CD1c-positive myeloid dendritic cell (primary cell): ENCODE measurements at regions not wholly inside any gene's neighbourhood (a gene's known extent, or its start where the extent isn't known, plus 50 kb on each side); places are given as distances from the start of the nearest gene placed in this dataset.
"Not testable (repeated sequence)": the region's sequence is repeated elsewhere in the genome, so short reads cannot be mapped to it uniquely, and the experiment has no call there.

ENCODE experiments used
- DNase-seq: peaks from one replicate; pipeline ENCODE4 v3.0.0-alpha.2; 2016; ENCODE audit errors: extremely low spot score

- no peak for DNase-seq
These were observed 77.6 kb upstream of the PTPRK start for GRCh38 chr6:128597956-128598355.

DNA sequence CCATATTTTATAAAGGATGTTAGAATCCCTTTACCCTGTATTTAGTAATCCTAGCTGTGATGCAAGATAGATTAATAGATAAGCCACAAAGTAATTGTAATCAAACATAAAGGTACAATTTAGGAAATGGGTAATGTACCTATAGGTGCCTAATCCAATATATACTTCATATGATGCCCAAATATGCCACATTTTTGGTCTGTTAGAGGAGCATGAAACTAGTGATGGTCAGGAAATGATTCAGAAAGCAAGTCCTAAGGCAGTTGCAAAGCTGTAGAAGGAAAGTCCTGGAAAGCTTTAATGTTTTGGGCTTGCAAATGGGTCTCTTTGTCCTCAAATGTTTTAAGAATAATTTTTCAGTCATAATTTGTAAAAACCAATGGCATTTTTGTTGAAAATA is 76.6 kb upstream of the PTPRK start:
- no peak for DNase-seq

DNA sequence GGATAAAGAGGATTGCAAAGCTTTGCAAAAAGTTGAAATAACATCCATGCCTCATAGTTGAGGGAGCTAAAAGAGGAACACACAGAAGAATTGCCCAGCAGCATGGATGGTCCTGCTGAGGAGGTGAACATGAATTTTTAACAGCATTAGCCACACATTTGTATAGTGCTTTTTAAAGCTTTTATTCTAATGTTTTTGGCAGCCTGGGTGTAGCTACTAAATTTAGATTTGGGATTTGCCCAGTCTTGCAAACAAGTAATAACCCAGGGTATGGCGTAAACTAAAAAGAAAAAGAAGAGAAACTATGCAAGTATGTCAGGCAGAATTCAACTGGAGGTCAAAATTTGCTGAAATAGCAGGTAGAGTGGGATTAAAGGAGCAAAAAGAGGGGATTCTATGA is 75.1 kb upstream of the PTPRK start:
- DNase-seq, result no peak

- no peak for DNase-seq
These were observed 65.7 kb upstream of the PTPRK start for GRCh38 chr6:128586095-128586494.

DNA sequence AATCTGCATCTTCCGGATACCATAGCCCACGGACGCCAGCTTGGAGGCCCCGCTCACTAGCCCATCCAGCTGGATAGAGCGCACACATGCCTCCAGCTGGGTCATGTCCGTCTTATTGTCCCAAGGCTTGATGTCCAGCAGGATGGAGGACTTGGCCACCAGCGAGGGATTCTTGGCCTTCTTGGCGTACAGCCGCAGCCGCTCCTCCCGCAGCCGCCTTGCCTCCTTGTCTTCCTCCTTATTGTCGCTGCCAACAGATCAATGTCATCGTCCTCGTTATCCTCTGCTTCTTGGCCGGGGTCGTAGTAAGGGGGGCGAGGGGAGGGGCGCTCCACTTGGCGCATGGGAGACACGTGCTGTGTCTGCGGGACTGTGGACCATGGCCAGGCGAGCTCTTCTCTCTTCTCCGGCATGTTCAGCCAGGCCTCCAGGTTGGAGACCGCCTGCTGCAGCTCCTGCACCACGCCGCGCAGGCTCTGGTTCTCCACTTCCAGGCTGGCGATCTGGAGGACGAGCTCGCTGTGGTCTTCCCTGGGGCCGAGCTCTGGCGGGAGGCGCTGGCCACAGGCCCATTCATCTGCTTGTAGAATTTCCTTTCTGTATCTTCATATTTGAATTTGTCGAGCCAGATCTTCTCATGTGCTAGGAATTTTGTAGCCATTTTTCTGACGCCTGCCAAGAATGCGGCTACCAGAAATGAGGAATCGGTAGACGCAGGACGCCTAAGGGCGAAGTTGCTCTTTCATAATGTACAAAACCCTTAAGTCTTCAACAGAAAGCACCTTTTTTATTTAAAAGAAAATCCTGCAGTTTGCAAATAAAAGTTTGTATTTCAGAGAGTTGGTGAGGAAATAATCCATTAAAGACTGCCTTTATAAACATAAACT is 60.1 kb upstream of the PTPRK start:
- no peak for DNase-seq

DNA sequence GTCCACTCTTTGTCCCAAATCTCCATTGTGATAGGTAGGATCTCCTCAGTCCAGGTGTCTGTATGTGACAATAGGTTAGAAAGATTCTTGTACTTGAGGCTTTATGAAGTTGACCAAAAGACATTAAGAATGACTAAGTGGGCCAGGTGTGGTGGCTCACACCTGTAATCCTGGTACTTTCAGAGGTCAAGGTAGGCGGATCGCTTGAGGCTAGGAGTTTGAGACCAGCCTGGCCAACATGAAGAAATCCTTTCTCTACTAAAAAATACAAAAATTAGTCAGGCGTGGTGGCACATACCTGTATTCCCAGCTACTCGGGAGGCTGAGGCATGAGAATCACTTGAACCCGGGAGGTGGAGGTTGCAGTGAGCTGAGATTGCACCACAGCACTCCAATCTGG is 54.9 kb upstream of the PTPRK start:
- not testable (repeated sequence) for DNase-seq

DNA sequence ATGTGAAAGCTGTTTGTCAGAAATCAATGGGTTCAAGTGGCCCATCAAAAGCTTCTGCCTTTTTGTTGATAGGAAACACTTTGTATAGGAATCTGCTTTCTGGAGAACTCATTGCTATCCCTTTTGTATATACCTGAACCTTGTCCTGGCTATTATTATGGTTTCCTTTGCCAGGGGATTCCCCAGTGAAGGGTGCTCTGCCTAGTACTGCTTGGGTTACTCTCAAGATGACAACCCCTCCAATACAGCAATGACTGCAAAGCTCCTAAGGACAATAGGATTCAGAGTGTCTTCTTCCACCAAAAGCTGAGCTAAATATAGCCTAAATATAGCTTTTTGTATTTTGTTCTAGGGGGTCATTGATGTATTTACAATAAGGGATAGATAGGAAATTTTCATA is 54.0 kb upstream of the PTPRK start:
- no peak for DNase-seq

GRCh38 chr6:128573036-128573435 is 52.6 kb upstream of the PTPRK start:
- DNase-seq, result no peak

- DNase-seq, result no peak
These were observed 51.9 kb upstream of the PTPRK start for GRCh38 chr6:128572294-128572693.

DNA sequence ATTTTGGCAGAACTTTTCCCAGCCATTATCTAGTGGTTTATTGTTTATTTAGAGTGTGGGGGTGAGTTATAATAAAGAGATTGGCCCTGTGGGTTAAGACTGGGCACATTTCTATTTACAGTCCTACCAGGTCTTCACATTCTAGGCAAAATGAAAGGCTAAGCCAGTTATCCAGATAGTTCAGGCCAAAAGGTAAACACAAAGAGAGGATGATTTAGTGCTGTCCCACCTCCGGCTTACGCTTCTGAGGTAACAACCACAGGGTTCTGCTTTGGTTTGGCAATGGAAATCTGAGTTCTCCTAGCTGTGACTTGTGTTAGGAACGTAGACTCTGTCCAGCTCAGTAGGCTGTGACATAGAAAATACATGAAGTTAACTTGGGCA is 50.3 kb upstream of the PTPRK start:
- no peak for DNase-seq

DNA sequence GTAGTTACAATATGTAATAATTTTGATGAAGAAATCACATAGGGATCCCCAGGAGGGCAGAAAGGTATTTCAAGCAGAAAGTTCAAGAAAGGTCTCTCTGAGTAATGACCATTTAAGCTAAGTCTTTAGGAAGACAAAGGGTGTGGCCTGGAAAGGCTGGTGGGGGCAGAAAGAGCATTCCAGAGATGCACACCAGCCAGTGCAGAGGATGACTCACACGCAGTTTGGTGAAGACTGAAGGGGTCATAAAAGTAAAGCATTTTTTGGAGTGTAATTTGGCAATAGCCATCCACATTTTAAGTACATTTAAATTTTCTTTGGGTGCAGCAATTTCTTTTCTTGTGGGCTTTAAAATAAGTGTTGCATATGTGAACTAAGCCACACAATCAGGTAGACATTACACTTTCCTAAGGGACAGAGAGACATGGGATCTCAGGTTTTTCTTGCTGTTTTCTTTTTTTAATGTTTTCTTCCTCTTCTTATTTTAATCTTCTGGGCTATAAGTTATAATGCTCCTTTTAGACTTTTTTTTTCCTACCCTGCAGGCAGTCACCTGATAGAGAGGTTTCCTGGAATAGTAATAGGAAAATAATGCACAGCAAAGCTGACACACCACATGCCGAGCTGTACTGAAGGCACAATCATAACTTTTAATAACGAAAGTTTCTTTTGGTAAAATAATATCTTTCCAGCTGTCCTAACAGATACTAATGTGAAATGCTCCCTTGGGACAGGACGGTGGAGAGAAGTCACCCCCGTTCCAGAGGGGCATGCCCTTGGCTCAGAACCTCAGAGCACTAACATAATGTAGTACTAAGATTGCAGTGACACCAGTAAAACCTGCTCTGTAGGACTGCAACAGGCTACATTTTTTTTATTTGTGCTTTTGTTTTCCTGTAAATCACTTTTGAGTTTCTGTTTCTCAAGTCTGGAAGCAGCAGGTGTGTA is 49.6 kb upstream of the PTPRK start:
- DNase-seq, result no peak
